HFFc6 (cell line): ENCODE measurements at regions not wholly inside any gene's neighbourhood (a gene's known extent, or its start where the extent isn't known, plus 50 kb on each side); places are given as distances from the start of the nearest gene placed in this dataset.
A peak's percentile ranks its signal among the peaks of the same experiment; 100 is the strongest.

Experiments
- DNase-seq: peaks from one replicate; pipeline ENCODE4 v3.0.0-alpha.2; 2018
- H3K27ac Mint-ChIP-seq: 2 replicates; pipeline ENCODE4 v1.8.0; 2020; ENCODE audit warnings: mild to moderate bottlenecking, mixed read lengths
- H3K27me3 Mint-ChIP-seq: 2 replicates; pipeline ENCODE4 v1.8.0; 2021; ENCODE audit warnings: mild to moderate bottlenecking, moderate library complexity, mixed read lengths; ENCODE audit not compliant: insufficient read depth
- H3K36me3 Mint-ChIP-seq: 2 replicates; pipeline ENCODE4 v1.8.0; 2021; ENCODE audit warnings: low read depth, mixed read lengths
- H3K4me1 Mint-ChIP-seq: 2 replicates; pipeline ENCODE4 v1.8.0; 2020; ENCODE audit warnings: low read depth, mixed read lengths
- H3K4me3 Mint-ChIP-seq: 2 replicates; pipeline ENCODE4 v1.8.0; 2020; ENCODE audit warnings: mild to moderate bottlenecking, moderate library complexity, mixed read lengths
- H3K9me3 Mint-ChIP-seq: 2 replicates; pipeline ENCODE4 v1.8.0; 2020; ENCODE audit warnings: mild to moderate bottlenecking, mixed read lengths
- CTCF ChIP-seq: fragments of 200-600 bp; sonication (generic); IDR thresholded peaks from 2 replicates; pipeline ENCODE4 v1.5.0; 2021; ENCODE audit warnings: antibody characterized with exemption, mild to moderate bottlenecking

GRCh38 chr5:149441986-149442385 lies 62.9 kb upstream of the IL17B start:
- H3K4me1 Mint-ChIP-seq: peaks cover 63% of the 10 kb centered on the region
- TF ChIP-seq CTCF: no peak
- no peak overlapping the region for H3K27ac Mint-ChIP-seq
- no peak overlapping the region for H3K4me3 Mint-ChIP-seq
- H3K9me3 Mint-ChIP-seq: no peaks in the 10 kb centered on the region
- peaks cover 4% of the 10 kb centered on the region for H3K27me3 Mint-ChIP-seq
- H3K36me3 Mint-ChIP-seq: peaks cover 3% of the 10 kb centered on the region; the same call in 1 of the 2 replicates
- no peak for DNase-seq

- no peak for DNase-seq
- H3K4me3 Mint-ChIP-seq: no peak overlapping the region
- peaks cover 58% of the 10 kb centered on the region for H3K4me1 Mint-ChIP-seq
- no peak for TF ChIP-seq CTCF
- H3K27me3 Mint-ChIP-seq: peaks cover 4% of the 10 kb centered on the region
- H3K9me3 Mint-ChIP-seq: no peaks in the 10 kb centered on the region
- H3K27ac Mint-ChIP-seq: no peak overlapping the region
- peaks cover 2% of the 10 kb centered on the region; the same call in 1 of the 2 replicates for H3K36me3 Mint-ChIP-seq
Measured at GRCh38 chr5:149441194-149441753, 62.2 kb upstream of the IL17B start.

GRCh38 chr5:149439899-149440542 lies 60.9 kb upstream of the IL17B start:
- Mint-ChIP-seq H3K4me3 (no peak overlapping the region), H3K9me3 (no peaks in the 10 kb centered on the region), H3K36me3 (no peaks in the 10 kb centered on the region), H3K4me1 (peaks cover 45% of the 10 kb centered on the region), H3K27ac (peak overlapping the region; percentile 51; the same call in 1 of the 2 replicates), H3K27me3 (peaks cover 3% of the 10 kb centered on the region)
- peak; percentile 71 for TF ChIP-seq CTCF
- DNase-seq: peak; percentile 75

GRCh38 chr5:149438711-149439132 lies 59.6 kb upstream of the IL17B start:
- peaks cover 15% of the 10 kb centered on the region for H3K27me3 Mint-ChIP-seq
- no peak for TF ChIP-seq CTCF
- H3K4me3 Mint-ChIP-seq: no peak overlapping the region
- H3K36me3 Mint-ChIP-seq: no peaks in the 10 kb centered on the region
- no peaks in the 10 kb centered on the region for H3K9me3 Mint-ChIP-seq
- DNase-seq: no peak
- H3K27ac Mint-ChIP-seq: no peak overlapping the region
- peaks cover 43% of the 10 kb centered on the region for H3K4me1 Mint-ChIP-seq

GRCh38 chr5:149438281-149438680 lies 59.2 kb upstream of the IL17B start:
- Mint-ChIP-seq H3K27me3 (peaks cover 18% of the 10 kb centered on the region), H3K36me3 (no peaks in the 10 kb centered on the region), H3K27ac (no peak overlapping the region), H3K4me3 (no peak overlapping the region), H3K4me1 (peaks cover 43% of the 10 kb centered on the region), H3K9me3 (no peaks in the 10 kb centered on the region; the same call in 1 of the 2 replicates)
- TF ChIP-seq CTCF: no peak
- DNase-seq: no peak
